CD4-positive, alpha-beta T cell treated with Interleukin-17A for 1 hour (primary cell): ENCODE measurements at regions not wholly inside any gene's neighbourhood (a gene's known extent, or its start where the extent isn't known, plus 50 kb on each side); places are given as distances from the start of the nearest gene placed in this dataset.
"Not testable (repeated sequence)": the region's sequence is repeated elsewhere in the genome, so short reads cannot be mapped to it uniquely, and the experiment has no call there.

ENCODE experiments used
- DNase-seq: peaks from one replicate; pipeline ENCODE4 v3.0.0-alpha.2; 2020

GRCh38 chr1:234784108-234784507 lies 174.1 kb upstream of the IRF2BP2 start:
- DNase-seq: not testable (repeated sequence)

- DNase-seq: no peak
These were observed 172.8 kb upstream of the IRF2BP2 start for GRCh38 chr1:234782791-234783190.

- DNase-seq: no peak
These were observed 172.2 kb upstream of the IRF2BP2 start for GRCh38 chr1:234782105-234782751.

GRCh38 chr1:234781241-234782065 lies 171.5 kb upstream of the IRF2BP2 start:
- no peak for DNase-seq

GRCh38 chr1:234780531-234781162 lies 170.7 kb upstream of the IRF2BP2 start:
- DNase-seq: no peak

- DNase-seq: no peak
These were observed 170.1 kb upstream of the IRF2BP2 start for GRCh38 chr1:234780112-234780511.

GRCh38 chr1:234779600-234779999 lies 169.6 kb upstream of the IRF2BP2 start:
- DNase-seq: not testable (repeated sequence)

GRCh38 chr1:234779160-234779538 lies 169.2 kb upstream of the IRF2BP2 start:
- DNase-seq: no peak

GRCh38 chr1:234778221-234779159 lies 168.5 kb upstream of the IRF2BP2 start:
- DNase-seq: peak; percentile 32

GRCh38 chr1:234777856-234778220 lies 167.9 kb upstream of the IRF2BP2 start:
- DNase-seq: no peak

GRCh38 chr1:234776876-234777855 lies 167.2 kb upstream of the IRF2BP2 start:
- no peak for DNase-seq

- no peak for DNase-seq
These were observed 166.4 kb upstream of the IRF2BP2 start for GRCh38 chr1:234776256-234776875.

GRCh38 chr1:234775477-234776246 lies 165.7 kb upstream of the IRF2BP2 start:
- no peak for DNase-seq

- no peak for DNase-seq
These were observed 165.0 kb upstream of the IRF2BP2 start for GRCh38 chr1:234774971-234775370.

GRCh38 chr1:234773936-234774677 lies 164.1 kb upstream of the IRF2BP2 start:
- DNase-seq: no peak

GRCh38 chr1:234772345-234773147 lies 162.6 kb upstream of the IRF2BP2 start:
- DNase-seq: peak; percentile 90

- DNase-seq: no peak
These were observed 161.8 kb upstream of the IRF2BP2 start for GRCh38 chr1:234771642-234772344.
